ENCODE measurements at regions not wholly inside any gene's neighbourhood (a gene's known extent, or its start where the extent isn't known, plus 50 kb on each side); places are given as distances from the start of the nearest gene placed in this dataset.

GRCh38 chr5:84568171-84568570 is 183.5 kb upstream of the EDIL3 start:
- TF ChIP-seq CTCF (IDR thresholded peaks at IDR 0.05; ENCODE audit: control insufficient read depth, insufficient read depth, low read depth, low read length, missing control alignments): no peak
- H3K4me3 ChIP-seq (ENCODE audit: control insufficient read depth, low read depth, low read length): no peak overlapping the region
- DNase-seq (ENCODE audit: low read depth): no peak

GRCh38 chr5:84565866-84566265 is 181.2 kb upstream of the EDIL3 start:
- H3K4me3 ChIP-seq (ENCODE audit: control insufficient read depth, low read depth, low read length): no peak overlapping the region
- no peak for DNase-seq (ENCODE audit: low read depth)
- TF ChIP-seq CTCF (IDR thresholded peaks at IDR 0.05; ENCODE audit: control insufficient read depth, insufficient read depth, low read depth, low read length, missing control alignments): no peak

- no peak overlapping the region for H3K4me3 ChIP-seq (ENCODE audit: control insufficient read depth, low read depth, low read length)
- TF ChIP-seq CTCF (IDR thresholded peaks at IDR 0.05; ENCODE audit: control insufficient read depth, insufficient read depth, low read depth, low read length, missing control alignments): no peak
- no peak for DNase-seq (ENCODE audit: low read depth)
Observed at GRCh38 chr5:84564321-84565075, 179.8 kb upstream of the EDIL3 start.

- no peak overlapping the region for H3K4me3 ChIP-seq (ENCODE audit: control insufficient read depth, low read depth, low read length)
- no peak for TF ChIP-seq CTCF (IDR thresholded peaks at IDR 0.05; ENCODE audit: control insufficient read depth, insufficient read depth, low read depth, low read length, missing control alignments)
- no peak for DNase-seq (ENCODE audit: low read depth)
Observed at GRCh38 chr5:84550222-84550621, 165.5 kb upstream of the EDIL3 start.

GRCh38 chr5:84549054-84549453 is 164.4 kb upstream of the EDIL3 start:
- TF ChIP-seq CTCF (IDR thresholded peaks at IDR 0.05; ENCODE audit: control insufficient read depth, insufficient read depth, low read depth, low read length, missing control alignments): no peak
- DNase-seq (ENCODE audit: low read depth): no peak

GRCh38 chr5:84546686-84547085 is 162.0 kb upstream of the EDIL3 start:
- no peak for TF ChIP-seq CTCF (IDR thresholded peaks at IDR 0.05; ENCODE audit: control insufficient read depth, insufficient read depth, low read depth, low read length, missing control alignments)

More at GRCh38 chr5:84549054-84549453, 164.4 kb upstream of the EDIL3 start:
- H3K4me3 ChIP-seq (ENCODE audit: control insufficient read depth, low read depth, low read length): no peak overlapping the region

More at GRCh38 chr5:84546686-84547085, 162.0 kb upstream of the EDIL3 start:
- H3K4me3 ChIP-seq (ENCODE audit: control insufficient read depth, low read depth, low read length): no peak overlapping the region
- no peak for DNase-seq (ENCODE audit: low read depth)
